NCI-H2171 treated with DMSO at 0.1 percent for 48 hours (cell line): ENCODE measurements at regions not wholly inside any gene's neighbourhood (a gene's known extent, or its start where the extent isn't known, plus 50 kb on each side); places are given as distances from the start of the nearest gene placed in this dataset.
"Not testable (repeated sequence)": the region's sequence is repeated elsewhere in the genome, so short reads cannot be mapped to it uniquely, and the experiment has no call there.

Experiments
- DNase-seq: peaks from one replicate; lab custom pipeline; 2025; lab: John Stamatoyannopoulos, UW

GRCh38 chr20:52098186-52098585 is 93.4 kb downstream of the ZFP64 start:
- DNase-seq: no peak

DNA sequence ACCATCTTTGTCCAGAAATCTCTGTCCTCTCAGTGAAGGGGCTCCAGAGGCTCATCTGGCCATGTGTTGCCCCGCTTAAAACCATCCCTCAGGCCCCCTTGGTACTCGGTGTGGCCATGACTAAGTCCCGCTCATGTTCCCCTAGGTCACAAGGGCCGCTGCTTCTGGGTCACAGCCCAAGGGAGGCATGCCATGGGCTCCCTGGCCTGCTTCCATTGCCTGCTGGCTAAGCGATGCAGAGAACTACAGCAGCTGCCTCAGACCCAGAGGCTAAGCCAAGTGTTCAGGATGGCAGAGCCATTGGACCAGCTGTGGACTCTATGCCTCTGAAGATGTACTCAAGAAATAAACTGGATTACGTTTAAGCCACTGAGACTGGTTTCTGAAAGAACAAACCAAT is 95.5 kb downstream of the ZFP64 start:
- DNase-seq: no peak

DNA sequence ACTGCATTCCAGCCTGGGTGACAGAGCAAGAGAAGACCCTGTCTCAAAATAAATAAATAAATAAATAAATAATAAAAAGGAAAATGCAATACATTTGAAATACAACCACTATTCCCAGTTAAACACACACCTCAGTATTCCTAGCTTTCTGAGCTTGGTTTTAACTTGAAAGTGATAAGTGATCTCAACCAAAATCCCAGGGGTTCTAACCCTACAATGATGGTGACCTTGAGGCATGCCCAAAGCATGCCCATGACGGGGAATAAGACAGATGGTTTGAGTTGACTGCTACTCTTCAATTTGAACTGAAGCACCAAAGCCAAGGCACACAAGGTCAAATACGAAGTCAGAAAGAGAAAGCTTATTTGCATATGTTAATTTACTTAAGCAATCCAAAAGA is 96.9 kb downstream of the ZFP64 start:
- DNase-seq: peak; percentile 73

- no peak for DNase-seq
Measured at GRCh38 chr20:52093575-52093974, 98.0 kb downstream of the ZFP64 start.

GRCh38 chr20:52090035-52090434 is 101.5 kb downstream of the ZFP64 start:
- DNase-seq: no peak

DNA sequence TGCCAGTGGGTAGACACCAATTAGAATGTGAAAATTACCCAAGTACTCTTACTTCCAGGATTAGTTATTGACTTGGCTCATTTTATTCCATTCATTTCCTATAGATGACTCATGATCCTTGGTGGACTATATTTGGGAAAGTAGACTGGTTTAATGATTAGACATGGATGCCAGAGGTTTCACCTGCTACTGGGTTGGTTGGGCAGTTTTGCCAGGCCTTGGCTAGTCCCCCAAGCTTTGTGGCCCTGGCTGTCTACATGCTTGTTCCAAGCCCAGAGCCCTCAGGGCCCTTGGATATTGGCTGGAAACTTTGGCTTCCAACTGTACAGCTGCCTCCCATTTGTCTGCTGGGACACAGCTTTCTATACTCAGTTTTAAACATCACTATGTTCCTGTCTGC is 104.1 kb downstream of the ZFP64 start:
- DNase-seq: no peak

DNA sequence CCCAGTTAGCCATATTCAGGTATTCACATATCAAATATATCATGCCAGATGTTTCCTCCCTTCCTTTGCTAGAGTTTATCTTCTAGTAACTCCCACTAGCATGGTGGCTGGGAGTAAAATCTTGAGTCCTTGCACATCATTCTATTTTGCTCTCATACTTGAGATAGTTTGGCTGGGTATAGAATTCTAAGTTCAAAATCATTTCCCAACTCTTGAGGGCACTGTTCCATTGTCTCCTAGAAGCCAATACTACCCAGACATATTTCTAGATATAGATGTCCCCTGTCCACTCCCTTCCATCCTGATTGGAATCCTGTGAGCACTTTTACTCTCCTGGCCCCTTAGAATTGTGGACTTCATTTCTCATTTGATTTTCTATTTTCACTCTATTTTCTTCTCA is 104.7 kb downstream of the ZFP64 start:
- no peak for DNase-seq

DNA sequence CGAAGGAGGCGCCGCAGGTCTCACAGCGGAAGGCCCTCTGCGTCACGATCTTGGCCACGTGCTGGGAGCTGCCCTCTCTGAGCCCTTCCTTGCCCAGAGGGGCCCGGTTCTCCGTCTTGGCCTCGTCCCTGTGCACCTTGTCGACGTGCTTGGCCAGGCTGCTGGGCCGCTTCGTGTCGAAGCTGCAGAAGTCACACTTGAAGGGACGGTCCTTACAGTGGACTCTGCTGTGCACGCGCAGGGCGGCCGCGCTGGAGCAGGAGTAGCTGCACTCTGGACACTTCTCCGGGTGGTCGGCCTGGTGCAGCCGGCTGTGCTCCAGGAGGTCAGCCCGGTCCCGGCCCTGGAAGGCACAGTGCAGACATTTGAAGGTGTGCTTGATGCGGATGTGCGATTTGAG is 106.9 kb downstream of the ZFP64 start:
- no peak for DNase-seq

- DNase-seq: peak; percentile 68
Measured at GRCh38 chr20:52083627-52084232, 107.8 kb downstream of the ZFP64 start.

- DNase-seq: no peak
Measured at GRCh38 chr20:52082612-52083011, 109.0 kb downstream of the ZFP64 start.

- no peak for DNase-seq
Measured at GRCh38 chr20:52081791-52082190, 109.8 kb downstream of the ZFP64 start.

GRCh38 chr20:52081066-52081465 is 110.5 kb downstream of the ZFP64 start:
- DNase-seq: no peak

- DNase-seq: no peak
Measured at GRCh38 chr20:52078289-52078688, 113.3 kb downstream of the ZFP64 start.

DNA sequence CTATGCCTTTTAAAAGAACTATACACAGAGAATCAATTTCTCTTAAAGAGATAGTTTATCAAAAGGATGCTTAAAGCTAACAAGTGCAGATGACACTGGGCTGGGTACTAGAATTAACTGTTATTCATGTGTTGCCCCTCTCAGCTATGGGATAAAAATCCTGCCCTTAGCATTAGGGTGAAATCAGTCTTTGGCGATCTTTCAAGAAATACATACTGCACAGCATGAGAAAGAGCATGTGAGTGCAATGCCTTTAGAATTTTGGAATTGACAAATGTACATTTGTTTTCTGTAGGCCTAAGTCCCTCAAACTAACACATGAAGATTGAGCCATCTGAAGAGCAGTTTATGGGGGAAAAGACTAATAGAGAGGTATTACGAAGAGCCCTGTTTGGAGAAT is 115.4 kb downstream of the ZFP64 start:
- peak; percentile 21 for DNase-seq

DNA sequence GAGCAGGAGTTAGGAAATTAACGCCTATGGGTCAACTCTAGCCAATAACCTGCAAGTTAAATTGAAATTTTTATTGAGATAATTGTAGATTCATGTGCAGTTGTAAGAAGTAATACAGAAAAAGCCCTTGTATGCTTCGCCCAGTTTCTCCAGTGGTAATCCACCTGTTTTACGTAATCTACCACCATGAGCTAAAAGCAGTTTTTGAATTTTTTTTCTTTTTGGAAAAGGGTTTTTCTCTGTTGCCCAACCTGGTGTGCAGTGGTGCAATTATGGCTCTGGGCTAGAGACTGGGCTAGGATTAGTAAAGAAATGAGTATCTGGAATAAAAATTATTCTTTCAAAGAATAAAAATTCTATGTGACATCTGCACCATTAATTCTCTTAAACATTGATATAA is 116.2 kb downstream of the ZFP64 start:
- DNase-seq: no peak

DNA sequence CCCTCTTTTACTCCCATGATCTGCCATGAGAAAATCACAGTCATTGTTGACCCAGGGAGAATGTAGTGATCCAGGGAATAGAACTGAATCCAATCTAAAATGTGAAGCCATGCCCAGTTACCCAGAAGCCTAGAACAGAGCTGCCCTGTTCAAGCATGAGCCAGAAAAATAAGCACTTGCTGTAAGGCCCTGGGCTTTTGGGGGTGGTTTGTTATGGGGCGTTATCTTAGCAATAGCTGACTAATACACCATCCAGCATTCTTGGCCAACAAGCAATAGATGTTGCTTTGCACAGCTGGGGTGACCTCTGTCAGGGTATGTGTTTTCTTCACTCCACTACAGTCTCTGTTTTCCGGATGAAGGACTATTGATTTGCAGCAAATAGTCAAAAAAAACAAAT is 120.4 kb downstream of the ZFP64 start:
- DNase-seq: no peak

DNA sequence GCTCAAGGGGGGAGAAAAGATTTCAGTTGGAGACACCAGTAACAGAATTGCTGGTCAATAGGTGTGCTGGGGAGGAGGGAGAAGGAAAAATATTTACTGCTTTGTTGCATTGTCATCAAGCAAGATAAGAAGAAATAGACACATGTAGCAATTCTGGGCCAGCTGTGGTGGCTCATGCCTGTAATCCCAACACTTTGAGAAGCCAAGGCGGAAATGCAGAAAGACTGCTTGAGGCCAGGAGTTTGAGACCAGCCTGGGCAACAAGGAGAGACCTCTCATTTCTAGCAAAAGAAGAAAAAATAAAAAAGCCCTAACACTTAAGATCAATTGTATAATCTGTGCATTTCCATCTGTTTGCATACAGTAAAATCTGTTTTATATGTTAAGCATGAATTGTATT is 126.6 kb downstream of the ZFP64 start:
- no peak for DNase-seq

DNA sequence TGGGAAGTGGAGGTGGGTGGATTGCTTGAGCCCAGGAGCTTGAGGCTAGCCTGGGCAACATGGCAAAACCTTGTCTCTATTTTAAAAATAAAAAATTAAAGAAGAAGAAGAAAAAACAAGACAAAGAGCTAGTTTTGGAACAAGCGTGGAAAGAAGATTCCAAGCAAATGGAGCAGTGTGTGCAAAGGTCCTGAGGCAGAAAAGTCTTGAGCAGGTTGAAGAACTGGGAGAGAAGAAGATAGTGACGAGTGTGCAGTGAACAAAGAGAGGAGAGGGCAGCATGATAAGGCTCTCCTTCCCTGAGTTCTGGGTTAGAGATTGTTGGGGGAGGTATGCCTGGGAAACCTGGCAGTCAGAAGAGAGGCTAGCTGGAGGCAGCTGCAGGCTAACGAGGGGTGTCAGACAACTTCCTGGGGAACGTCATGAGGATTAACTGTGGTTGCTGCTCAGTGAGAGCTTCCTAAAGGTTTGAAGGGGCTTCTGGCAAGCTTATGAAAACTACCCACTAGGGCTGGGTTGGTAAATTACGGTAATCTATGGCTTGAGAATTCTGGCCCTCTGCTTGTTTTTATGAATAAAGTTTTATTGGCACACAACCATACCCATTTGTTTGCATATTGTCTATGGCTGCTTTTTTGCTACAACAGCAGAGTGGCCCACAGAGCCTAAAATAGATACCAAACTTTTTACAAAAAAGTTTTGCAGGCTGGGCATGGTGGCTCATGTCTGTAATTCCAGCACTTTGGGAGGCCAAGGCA is 128.9 kb downstream of the ZFP64 start:
- no peak for DNase-seq

DNA sequence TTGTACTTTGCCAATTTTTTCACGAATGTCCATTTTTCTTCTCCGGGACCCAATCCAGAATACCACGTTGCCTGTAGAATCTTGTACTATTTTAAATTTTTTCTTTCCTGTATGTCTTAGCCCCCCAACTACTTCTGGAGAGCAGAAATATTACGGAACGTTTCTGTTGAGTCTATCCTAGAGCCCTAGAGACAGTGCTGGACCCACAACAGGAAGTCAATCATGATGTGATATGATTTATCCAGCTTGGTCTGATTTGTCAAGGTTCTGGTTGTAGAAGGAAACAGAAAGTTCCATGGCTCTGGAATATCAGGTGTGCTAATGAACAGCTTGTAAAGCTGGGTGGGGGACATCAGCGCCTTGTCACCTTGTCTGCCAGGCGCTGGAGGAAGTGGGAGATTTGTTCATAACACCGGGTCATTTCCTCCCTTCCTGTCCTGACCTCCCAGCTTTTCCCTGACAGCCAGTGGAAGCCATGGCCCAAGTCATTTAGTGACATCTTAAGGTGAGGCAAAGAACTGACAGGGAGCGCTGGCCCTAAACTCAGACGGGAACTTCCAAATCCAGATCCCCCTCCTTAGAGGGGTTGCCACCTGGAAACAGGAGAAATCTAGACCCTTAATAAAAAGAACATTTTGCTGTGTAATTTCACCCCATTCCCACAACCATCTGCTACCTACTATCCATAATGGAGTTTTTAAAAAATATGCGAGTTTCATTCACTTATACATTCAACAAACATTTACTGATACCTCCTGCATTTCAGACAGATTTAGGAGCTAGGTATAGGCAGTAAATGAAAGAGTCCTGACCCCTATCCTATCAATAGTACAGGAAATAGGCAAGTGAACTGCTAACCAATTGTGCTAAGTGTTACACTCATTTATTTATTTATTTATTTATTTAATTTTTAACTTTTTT is 130.5 kb downstream of the ZFP64 start:
- peak; percentile 35 for DNase-seq

- DNase-seq: not testable (repeated sequence)
Measured at GRCh38 chr20:52057133-52057532, 134.4 kb downstream of the ZFP64 start.

- no peak for DNase-seq
Measured at GRCh38 chr20:52056203-52057062, 135.1 kb downstream of the ZFP64 start.

GRCh38 chr20:52054123-52054522 is 137.5 kb downstream of the ZFP64 start:
- no peak for DNase-seq
